ENCODE measurements at regions not wholly inside any gene's neighbourhood (a gene's known extent, or its start where the extent isn't known, plus 50 kb on each side); places are given as distances from the start of the nearest gene placed in this dataset.

DNA sequence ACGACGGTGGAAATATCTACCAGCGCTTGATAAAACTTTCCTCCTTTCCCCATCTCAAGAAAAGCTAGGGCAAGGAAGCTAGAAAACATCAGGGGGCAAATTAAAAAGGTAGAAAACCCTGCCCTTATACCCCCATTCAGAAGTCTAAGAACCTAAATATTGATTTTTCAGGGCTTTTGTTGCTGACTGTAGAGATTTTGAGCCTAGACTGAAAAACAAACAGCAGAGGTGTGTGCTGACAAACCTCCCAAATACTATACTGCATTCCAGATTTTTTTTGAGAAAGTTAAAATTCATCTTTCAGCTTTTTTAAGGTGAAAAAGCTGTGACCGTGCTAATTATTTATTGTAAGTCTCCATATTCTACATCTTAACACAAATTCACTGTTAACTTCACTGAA is 478.3 kb upstream of the SOX5 start:
- no peak for DNase-seq (ENCODE audit: low spot score)
- no peak overlapping the region for H3K4me3 ChIP-seq (replicated peaks in 1 of 3; ENCODE audit: insufficient read depth in 1 of 3, low read depth in 2 of 3, low read length in 3 of 3)
- no peak for FAIRE-seq
- ChIA-PET POLR2A (no interaction called here), CTCF (ENCODE audit: low intra/inter-chr PET ratio, low total read pairs) (no interaction called here)
- no peaks in the 10 kb centered on the region for H3K27me3 ChIP-seq (ENCODE audit: control insufficient read depth in 1 of 2, insufficient read depth in 2 of 2, low read length in 2 of 2)
- H2AFZ ChIP-seq (ENCODE audit: low read length) = no peak overlapping the region
- H3K9ac ChIP-seq (ENCODE audit: insufficient read depth, low read depth, low read length) = no peak overlapping the region
- no peaks in the 10 kb centered on the region for H3K36me3 ChIP-seq (replicated peaks in 1 of 2; ENCODE audit: control insufficient read depth in 1 of 2, insufficient read depth in 2 of 2, low read length in 2 of 2)
- TF ChIP-seq MAFK (conservative IDR thresholded peaks at IDR 0.05 in 1 of 2, IDR thresholded peaks at IDR 0.05 in 1 of 2; ENCODE audit: low read length in 2 of 2) = 0 out of 4 replicates have a peak, but pooled peaks of 1 of the 2 experiments have one; percentile 14
- TF ChIP-seq, protein P1, sequence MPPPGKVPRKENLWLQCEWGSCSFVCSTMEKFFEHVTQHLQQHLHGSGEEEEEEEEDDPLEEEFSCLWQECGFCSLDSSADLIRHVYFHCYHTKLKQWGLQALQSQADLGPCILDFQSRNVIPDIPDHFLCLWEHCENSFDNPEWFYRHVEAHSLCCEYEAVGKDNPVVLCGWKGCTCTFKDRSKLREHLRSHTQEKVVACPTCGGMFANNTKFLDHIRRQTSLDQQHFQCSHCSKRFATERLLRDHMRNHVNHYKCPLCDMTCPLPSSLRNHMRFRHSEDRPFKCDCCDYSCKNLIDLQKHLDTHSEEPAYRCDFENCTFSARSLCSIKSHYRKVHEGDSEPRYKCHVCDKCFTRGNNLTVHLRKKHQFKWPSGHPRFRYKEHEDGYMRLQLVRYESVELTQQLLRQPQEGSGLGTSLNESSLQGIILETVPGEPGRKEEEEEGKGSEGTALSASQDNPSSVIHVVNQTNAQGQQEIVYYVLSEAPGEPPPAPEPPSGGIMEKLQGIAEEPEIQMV (CRISPR knock-in tag; IDR thresholded peaks at IDR 0.05; ENCODE audit: low read depth) = no peak
- 67% methylated on average over 4 of the region's 4 CpGs for WGBS (ENCODE audit: low lambda C conversion rate)
- in situ Hi-C loops (cut with HindIII; ENCODE audit: extremely low pct_ligation_motif_present, low pct_unique_long_range_greater_than_20kb) = no loop called here
- ATAC-seq = no peak
- BruUV-seq (replicated peaks) = no TSS peak
- no peaks in the 10 kb centered on the region for H3K4me1 ChIP-seq (ENCODE audit: insufficient read depth, low read length)
- no peaks in the 10 kb centered on the region for H3K79me2 ChIP-seq (ENCODE audit: insufficient read depth, low read length)
- intact Hi-C loops (cut with micrococcal nuclease; ENCODE audit: unreplicated experiment) = no loop called here
- H3K27ac ChIP-seq (ENCODE audit: extremely low read length, insufficient read depth, low read length) = no peak overlapping the region
- H3K4me2 ChIP-seq (ENCODE audit: low read depth, low read length) = no peak overlapping the region
- no peaks in the 10 kb centered on the region for H3K9me3 ChIP-seq (ENCODE audit: low read length)
- no peaks in the 10 kb centered on the region for H4K20me1 ChIP-seq (ENCODE audit: insufficient read depth, low read length)

DNA sequence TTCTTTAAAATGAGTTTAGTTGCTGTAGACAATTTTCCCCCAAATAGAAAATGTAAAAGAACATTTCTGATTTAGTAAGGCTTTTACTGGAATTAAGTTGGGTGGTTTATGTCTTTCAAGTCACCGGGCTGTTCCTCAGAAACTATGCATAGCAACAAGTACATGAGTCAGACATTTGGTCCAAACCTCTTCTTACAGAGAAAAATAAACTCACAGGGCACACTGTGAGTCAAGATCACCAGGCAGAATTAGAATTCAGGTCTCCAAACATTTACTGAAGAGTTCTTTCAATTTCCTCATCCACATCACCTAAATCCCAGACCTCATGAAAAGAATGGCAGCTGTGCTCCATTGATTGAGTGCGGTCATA is 476.1 kb upstream of the SOX5 start:
- FAIRE-seq (no peak), ATAC-seq (no peak), DNase-seq (ENCODE audit: low spot score) (no peak)
- ChIA-PET CTCF (ENCODE audit: low intra/inter-chr PET ratio, low total read pairs) (no interaction called here), POLR2A (no interaction called here)
- Histone ChIP-seq H3K4me1 (ENCODE audit: insufficient read depth, low read length) (no peaks in the 10 kb centered on the region), H4K20me1 (ENCODE audit: insufficient read depth, low read length) (no peaks in the 10 kb centered on the region), H3K27ac (ENCODE audit: extremely low read length, insufficient read depth, low read length) (no peak overlapping the region), H3K4me2 (ENCODE audit: low read depth, low read length) (no peak overlapping the region), H3K9me3 (ENCODE audit: low read length) (no peaks in the 10 kb centered on the region), H3K79me2 (ENCODE audit: insufficient read depth, low read length) (no peaks in the 10 kb centered on the region), H3K36me3 (replicated peaks in 1 of 2; ENCODE audit: control insufficient read depth in 1 of 2, insufficient read depth in 2 of 2, low read length in 2 of 2) (no peaks in the 10 kb centered on the region), H3K4me3 (replicated peaks in 1 of 3; ENCODE audit: insufficient read depth in 1 of 3, low read depth in 2 of 3, low read length in 3 of 3) (no peak overlapping the region), H3K27me3 (ENCODE audit: control insufficient read depth in 1 of 2, insufficient read depth in 2 of 2, low read length in 2 of 2) (no peaks in the 10 kb centered on the region), H2AFZ (ENCODE audit: low read length) (no peak overlapping the region), H3K9ac (ENCODE audit: insufficient read depth, low read depth, low read length) (no peak overlapping the region)
- intact Hi-C loops (cut with micrococcal nuclease; ENCODE audit: unreplicated experiment) = no loop called here
- WGBS (ENCODE audit: low lambda C conversion rate) = 97% methylated on average over 2 of the region's 2 CpGs
- no TSS peak for BruUV-seq (replicated peaks)
- in situ Hi-C loops (cut with HindIII; ENCODE audit: extremely low pct_ligation_motif_present, low pct_unique_long_range_greater_than_20kb) = no loop called here
- TF ChIP-seq, protein P2, sequence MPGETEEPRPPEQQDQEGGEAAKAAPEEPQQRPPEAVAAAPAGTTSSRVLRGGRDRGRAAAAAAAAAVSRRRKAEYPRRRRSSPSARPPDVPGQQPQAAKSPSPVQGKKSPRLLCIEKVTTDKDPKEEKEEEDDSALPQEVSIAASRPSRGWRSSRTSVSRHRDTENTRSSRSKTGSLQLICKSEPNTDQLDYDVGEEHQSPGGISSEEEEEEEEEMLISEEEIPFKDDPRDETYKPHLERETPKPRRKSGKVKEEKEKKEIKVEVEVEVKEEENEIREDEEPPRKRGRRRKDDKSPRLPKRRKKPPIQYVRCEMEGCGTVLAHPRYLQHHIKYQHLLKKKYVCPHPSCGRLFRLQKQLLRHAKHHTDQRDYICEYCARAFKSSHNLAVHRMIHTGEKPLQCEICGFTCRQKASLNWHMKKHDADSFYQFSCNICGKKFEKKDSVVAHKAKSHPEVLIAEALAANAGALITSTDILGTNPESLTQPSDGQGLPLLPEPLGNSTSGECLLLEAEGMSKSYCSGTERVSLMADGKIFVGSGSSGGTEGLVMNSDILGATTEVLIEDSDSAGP (CRISPR knock-in tag; IDR thresholded peaks at IDR 0.05; ENCODE audit: borderline replicate concordance) = no peak
- TF ChIP-seq ZNF652 (CRISPR knock-in tag; IDR thresholded peaks at IDR 0.05; ENCODE audit: borderline replicate concordance, low read depth) = no peak
- no peak for TF ChIP-seq ZFP82 (CRISPR knock-in tag; IDR thresholded peaks at IDR 0.05; ENCODE audit: borderline replicate concordance)
- no peak for TF ChIP-seq ZNF446 (CRISPR knock-in tag; IDR thresholded peaks at IDR 0.05)
- TF ChIP-seq, protein P3, sequence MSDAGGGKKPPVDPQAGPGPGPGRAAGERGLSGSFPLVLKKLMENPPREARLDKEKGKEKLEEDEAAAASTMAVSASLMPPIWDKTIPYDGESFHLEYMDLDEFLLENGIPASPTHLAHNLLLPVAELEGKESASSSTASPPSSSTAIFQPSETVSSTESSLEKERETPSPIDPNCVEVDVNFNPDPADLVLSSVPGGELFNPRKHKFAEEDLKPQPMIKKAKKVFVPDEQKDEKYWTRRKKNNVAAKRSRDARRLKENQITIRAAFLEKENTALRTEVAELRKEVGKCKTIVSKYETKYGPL (CRISPR knock-in tag; IDR thresholded peaks at IDR 0.05) = no peak
- TF ChIP-seq, protein P4, sequence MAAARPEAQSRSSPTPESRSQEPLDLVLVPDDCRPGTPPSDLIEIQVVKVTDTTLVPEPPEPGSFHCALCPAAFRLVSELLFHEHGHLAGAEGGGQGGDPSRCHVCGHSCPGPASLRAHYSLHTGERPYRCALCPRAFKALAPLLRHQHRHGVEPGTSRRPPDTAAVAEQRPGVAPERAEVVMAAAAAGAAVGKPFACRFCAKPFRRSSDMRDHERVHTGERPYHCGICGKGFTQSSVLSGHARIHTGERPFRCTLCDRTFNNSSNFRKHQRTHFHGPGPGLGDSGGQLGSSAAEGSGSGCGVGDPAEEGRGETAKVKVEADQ (CRISPR knock-in tag; IDR thresholded peaks at IDR 0.05; ENCODE audit: borderline replicate concordance) = no peak
- TF ChIP-seq GABPB1 (CRISPR knock-in tag; IDR thresholded peaks at IDR 0.05) = no peak
- no peak for TF ChIP-seq ARID2 (CRISPR knock-in tag; IDR thresholded peaks at IDR 0.05; ENCODE audit: borderline replicate concordance)
- TF ChIP-seq CBX2 (IDR thresholded peaks at IDR 0.05; ENCODE audit: low read depth, low read length) = no peak
- TF ChIP-seq CBX2 (CRISPR knock-in tag; IDR thresholded peaks at IDR 0.05; ENCODE audit: low read depth) = no peak
- no peak for TF ChIP-seq XRCC5 (optimal IDR thresholded peaks at IDR 0.05; ENCODE audit: low read length)
- no peak for TF ChIP-seq FOXA3 (CRISPR knock-in tag; IDR thresholded peaks at IDR 0.05)
- TF ChIP-seq KDM1A (CRISPR knock-in tag; IDR thresholded peaks at IDR 0.05) = no peak
- no peak for TF ChIP-seq ZNF850 (CRISPR knock-in tag; conservative IDR thresholded peaks at IDR 0.05)

All from HepG2 (cell line).